ENCODE measurements at regions not wholly inside any gene's neighbourhood (a gene's known extent, or its start where the extent isn't known, plus 50 kb on each side); places are given as distances from the start of the nearest gene placed in this dataset.

DNA sequence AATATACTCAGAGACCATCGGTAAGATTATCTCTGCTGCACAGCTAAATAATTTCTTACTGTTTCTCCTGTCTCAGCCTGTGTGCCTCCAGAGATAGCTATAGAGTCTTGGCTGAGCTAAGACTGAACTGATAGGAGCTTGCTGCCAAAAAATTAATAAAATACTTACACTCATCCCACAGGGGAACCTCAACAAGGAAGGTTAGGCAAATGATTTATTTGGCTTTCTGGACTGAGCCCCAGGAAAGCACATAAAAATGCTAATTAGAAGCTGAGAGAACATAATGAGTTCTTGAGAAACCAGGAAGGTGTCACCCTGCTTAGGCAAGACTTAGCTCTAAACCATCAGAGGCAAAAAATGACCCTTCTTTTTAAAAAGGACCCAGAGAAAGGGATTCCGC, 534.5 kb downstream of the TNS3 start:
- DNase-seq (ENCODE audit: extremely low spot score, unreplicated experiment) = no peak
- Mint-ChIP-seq H3K27me3 (no peaks in the 10 kb centered on the region), H3K27ac (no peak overlapping the region), H3K4me1 (ENCODE audit: unreplicated experiment) (peaks cover 27% of the 10 kb centered on the region), H3K9me3 (no peaks in the 10 kb centered on the region), H3K4me3 (no peak overlapping the region), H3K36me3 (no peaks in the 10 kb centered on the region)
- TF ChIP-seq, protein P1, sequence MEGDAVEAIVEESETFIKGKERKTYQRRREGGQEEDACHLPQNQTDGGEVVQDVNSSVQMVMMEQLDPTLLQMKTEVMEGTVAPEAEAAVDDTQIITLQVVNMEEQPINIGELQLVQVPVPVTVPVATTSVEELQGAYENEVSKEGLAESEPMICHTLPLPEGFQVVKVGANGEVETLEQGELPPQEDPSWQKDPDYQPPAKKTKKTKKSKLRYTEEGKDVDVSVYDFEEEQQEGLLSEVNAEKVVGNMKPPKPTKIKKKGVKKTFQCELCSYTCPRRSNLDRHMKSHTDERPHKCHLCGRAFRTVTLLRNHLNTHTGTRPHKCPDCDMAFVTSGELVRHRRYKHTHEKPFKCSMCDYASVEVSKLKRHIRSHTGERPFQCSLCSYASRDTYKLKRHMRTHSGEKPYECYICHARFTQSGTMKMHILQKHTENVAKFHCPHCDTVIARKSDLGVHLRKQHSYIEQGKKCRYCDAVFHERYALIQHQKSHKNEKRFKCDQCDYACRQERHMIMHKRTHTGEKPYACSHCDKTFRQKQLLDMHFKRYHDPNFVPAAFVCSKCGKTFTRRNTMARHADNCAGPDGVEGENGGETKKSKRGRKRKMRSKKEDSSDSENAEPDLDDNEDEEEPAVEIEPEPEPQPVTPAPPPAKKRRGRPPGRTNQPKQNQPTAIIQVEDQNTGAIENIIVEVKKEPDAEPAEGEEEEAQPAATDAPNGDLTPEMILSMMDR (conservative IDR thresholded peaks at IDR 0.05) = no peak

DNA sequence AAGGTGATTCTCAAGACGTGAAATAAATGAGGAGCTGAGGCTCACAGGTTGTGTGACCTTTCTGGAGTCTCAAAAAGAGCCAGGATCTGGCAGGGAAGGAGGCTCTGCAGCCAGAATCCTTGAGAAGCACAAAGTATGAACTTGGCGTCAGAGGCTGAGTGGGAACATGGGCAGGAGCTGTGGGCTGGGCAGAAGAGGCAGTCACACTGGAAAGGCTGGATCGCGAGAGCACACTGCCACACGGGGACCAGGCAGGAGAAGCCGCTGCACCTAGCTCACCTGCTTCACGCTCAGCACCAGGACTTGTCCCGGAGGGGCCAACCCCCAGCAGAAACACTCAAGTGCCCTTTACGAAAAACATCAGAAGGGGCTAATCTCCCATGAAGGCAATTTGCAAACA, 535.0 kb downstream of the TNS3 start:
- DNase-seq (ENCODE audit: extremely low spot score, unreplicated experiment) = no peak
- H3K27me3 Mint-ChIP-seq = no peaks in the 10 kb centered on the region
- peak overlapping the region; percentile 26 for H3K4me3 Mint-ChIP-seq

DNA sequence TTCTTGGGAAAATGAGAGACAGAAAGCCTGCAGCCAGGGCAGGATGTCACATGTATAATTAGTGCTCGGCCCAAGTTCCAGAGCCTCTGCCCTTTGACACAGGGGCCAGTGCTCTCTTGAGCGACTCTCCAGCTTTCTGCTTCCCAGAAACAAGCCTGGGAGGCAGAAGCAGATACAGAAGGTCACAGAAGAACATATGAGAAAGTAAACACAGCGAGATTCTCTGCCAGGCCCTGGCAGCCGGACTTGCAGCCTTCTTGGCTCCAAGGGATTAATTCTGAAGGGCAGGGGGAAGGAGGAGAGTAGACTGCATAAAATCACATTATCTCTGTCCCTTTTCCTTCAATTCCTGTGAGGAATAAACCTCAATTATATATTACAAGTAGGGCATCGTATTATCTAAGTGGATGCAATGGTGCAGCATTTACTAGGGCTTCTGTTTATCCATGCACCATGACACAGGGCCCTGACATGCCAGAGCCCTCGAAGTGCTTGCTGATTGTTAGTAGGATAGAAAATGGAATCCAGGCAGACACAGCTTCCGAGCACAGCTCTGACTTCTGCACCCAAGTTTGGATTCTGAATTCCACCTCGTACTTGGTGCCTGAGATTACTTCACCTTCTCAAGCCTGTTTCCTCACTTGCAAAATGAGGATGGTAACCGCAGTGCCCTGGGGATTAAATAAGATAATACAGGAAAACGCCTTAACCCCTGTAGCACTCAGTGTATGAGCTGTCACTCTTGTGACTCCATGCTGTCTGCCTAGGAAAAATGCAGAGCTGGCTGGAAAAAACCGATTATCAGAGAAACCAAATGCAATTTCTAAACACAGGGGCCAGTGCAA, 536.5 kb downstream of the TNS3 start:
- Mint-ChIP-seq H3K36me3 (no peaks in the 10 kb centered on the region), H3K4me3 (peak overlapping the region; percentile 4), H3K27me3 (no peaks in the 10 kb centered on the region), H3K9me3 (no peaks in the 10 kb centered on the region), H3K27ac (no peak overlapping the region), H3K4me1 (ENCODE audit: unreplicated experiment) (peaks cover 33% of the 10 kb centered on the region)
- no peak for DNase-seq (ENCODE audit: extremely low spot score, unreplicated experiment)
- TF ChIP-seq, protein P1 (conservative IDR thresholded peaks at IDR 0.05) = no peak

More for the DNA sequence above, 535.0 kb downstream of the TNS3 start:
- Mint-ChIP-seq H3K27ac (peak overlapping the region; percentile 44), H3K36me3 (no peaks in the 10 kb centered on the region), H3K4me1 (ENCODE audit: unreplicated experiment) (peaks cover 27% of the 10 kb centered on the region), H3K9me3 (no peaks in the 10 kb centered on the region)
- TF ChIP-seq, protein P1 (conservative IDR thresholded peaks at IDR 0.05) = no peak

DNA sequence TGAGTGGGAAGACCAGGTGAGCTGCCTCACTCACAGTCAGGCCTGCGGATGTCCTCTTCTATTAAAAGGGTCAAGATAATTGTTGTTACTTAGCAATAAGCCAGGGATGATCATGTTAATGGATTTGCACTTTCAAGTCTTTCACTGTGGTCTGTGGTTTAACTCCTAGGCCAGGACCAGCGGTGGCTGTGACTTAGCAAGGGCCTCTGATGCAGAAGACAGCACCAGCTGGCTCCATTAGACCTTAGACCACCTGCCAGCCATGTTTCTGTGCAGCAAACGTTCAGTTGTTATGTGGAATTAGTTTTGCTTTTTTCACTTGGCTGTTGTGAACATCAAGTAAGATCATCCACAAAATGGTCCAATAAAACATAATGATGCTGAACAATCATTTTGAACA, 537.3 kb downstream of the TNS3 start:
- H3K27me3 Mint-ChIP-seq = no peaks in the 10 kb centered on the region
- H3K27ac Mint-ChIP-seq = no peak overlapping the region
- H3K9me3 Mint-ChIP-seq = no peaks in the 10 kb centered on the region
- H3K36me3 Mint-ChIP-seq = no peaks in the 10 kb centered on the region
- peaks cover 37% of the 10 kb centered on the region for H3K4me1 Mint-ChIP-seq (ENCODE audit: unreplicated experiment)
- TF ChIP-seq, protein P1 (conservative IDR thresholded peaks at IDR 0.05) = no peak
- no peak for DNase-seq (ENCODE audit: extremely low spot score, unreplicated experiment)
- H3K4me3 Mint-ChIP-seq = no peak overlapping the region

DNA sequence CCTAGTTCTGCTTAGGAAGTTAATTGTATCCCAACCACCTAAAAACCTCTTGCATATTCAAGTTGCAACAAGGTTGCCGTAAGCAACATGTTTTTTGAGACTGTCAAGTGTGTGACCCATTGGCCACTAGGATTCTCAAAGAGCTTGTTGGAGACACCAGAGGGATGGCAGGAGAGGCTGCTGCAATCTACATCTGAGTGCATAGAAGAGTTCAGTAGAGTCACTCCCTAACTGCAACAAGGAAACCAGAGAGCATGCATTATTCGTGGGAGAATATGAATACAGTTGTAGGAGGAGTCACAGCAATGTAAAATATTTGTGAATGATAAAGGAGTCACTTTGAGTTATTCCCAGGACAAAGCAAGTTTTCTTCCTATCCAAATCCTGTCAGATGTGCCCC, 538.6 kb downstream of the TNS3 start:
- H3K4me3 Mint-ChIP-seq = no peak overlapping the region
- H3K27ac Mint-ChIP-seq = no peak overlapping the region
- H3K27me3 Mint-ChIP-seq = no peaks in the 10 kb centered on the region
- DNase-seq (ENCODE audit: extremely low spot score, unreplicated experiment) = no peak
- peaks cover 47% of the 10 kb centered on the region for H3K4me1 Mint-ChIP-seq (ENCODE audit: unreplicated experiment)
- H3K36me3 Mint-ChIP-seq = no peaks in the 10 kb centered on the region
- H3K9me3 Mint-ChIP-seq = no peaks in the 10 kb centered on the region
- TF ChIP-seq, protein P1 (conservative IDR thresholded peaks at IDR 0.05) = no peak
